GM10266 (cell line): ENCODE measurements at regions not wholly inside any gene's neighbourhood (a gene's known extent, or its start where the extent isn't known, plus 50 kb on each side); places are given as distances from the start of the nearest gene placed in this dataset.

Experiments used
- DNase-seq: peaks from one replicate; pipeline ENCODE4 v3.0.0; 2012; ENCODE audit errors: extremely low spot score
- TF ChIP-seq, protein P1 (sequence below): IDR thresholded peaks from 2 replicates; pipeline ENCODE4 v1.5.1; 2012; ENCODE audit warnings: mild to moderate bottlenecking, low read depth; ENCODE audit not compliant: control insufficient read depth, insufficient read depth; ENCODE audit errors: missing control alignments

DNA sequence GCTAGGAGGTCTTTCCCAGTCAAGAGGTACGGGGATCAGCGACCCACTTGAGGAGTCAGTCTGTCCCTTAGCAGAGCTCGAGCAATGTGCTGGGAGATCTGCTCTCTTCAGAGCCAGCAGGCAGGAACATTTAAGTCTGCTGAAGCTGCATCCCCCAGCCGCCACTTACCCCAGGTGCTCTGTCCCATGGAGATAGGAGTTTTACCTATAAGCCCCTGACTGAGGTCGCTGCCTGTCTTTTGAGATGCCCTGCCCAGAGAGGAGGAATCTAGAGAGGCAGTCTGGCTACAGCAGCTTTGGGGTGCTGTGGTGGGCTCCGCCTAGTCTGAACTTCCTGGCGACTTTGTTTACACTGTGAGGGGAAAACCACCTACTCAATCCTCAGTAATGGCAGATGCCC lies 874.9 kb upstream of the FLRT2 start:
- TF ChIP-seq, protein P1, sequence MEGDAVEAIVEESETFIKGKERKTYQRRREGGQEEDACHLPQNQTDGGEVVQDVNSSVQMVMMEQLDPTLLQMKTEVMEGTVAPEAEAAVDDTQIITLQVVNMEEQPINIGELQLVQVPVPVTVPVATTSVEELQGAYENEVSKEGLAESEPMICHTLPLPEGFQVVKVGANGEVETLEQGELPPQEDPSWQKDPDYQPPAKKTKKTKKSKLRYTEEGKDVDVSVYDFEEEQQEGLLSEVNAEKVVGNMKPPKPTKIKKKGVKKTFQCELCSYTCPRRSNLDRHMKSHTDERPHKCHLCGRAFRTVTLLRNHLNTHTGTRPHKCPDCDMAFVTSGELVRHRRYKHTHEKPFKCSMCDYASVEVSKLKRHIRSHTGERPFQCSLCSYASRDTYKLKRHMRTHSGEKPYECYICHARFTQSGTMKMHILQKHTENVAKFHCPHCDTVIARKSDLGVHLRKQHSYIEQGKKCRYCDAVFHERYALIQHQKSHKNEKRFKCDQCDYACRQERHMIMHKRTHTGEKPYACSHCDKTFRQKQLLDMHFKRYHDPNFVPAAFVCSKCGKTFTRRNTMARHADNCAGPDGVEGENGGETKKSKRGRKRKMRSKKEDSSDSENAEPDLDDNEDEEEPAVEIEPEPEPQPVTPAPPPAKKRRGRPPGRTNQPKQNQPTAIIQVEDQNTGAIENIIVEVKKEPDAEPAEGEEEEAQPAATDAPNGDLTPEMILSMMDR = no peak
- no peak for DNase-seq

DNA sequence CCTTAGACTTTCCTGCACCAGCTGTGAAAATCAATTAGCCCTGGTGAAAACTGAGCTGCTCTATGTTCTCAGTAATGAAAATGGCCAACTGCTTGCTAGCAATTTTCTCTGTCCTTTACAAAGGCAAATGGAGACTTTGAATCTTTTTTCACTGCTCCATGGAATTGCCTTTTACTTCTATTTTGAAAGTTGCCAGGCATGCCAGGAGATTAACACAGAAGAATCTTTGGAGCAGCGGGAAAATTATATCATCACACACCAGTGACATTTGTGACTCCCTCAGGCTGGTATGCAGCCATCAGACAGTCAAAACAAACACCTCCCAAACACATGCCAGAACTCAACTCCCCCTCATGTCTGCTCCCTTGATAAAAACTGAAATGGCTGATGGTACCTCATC lies 872.0 kb upstream of the FLRT2 start:
- TF ChIP-seq, protein P1 = no peak
- no peak for DNase-seq

GRCh38 chr14:84670796-84671195 lies 859.1 kb upstream of the FLRT2 start:
- no peak for DNase-seq
- TF ChIP-seq, protein P1 = no peak

- DNase-seq = no peak
- TF ChIP-seq, protein P1 = no peak
Measured at GRCh38 chr14:84671776-84672175, 858.2 kb upstream of the FLRT2 start.

GRCh38 chr14:84674636-84675035 lies 855.3 kb upstream of the FLRT2 start:
- DNase-seq = no peak
- TF ChIP-seq, protein P1 = no peak

GRCh38 chr14:84686550-84686949 lies 843.4 kb upstream of the FLRT2 start:
- DNase-seq = no peak
- TF ChIP-seq, protein P1 = no peak

DNA sequence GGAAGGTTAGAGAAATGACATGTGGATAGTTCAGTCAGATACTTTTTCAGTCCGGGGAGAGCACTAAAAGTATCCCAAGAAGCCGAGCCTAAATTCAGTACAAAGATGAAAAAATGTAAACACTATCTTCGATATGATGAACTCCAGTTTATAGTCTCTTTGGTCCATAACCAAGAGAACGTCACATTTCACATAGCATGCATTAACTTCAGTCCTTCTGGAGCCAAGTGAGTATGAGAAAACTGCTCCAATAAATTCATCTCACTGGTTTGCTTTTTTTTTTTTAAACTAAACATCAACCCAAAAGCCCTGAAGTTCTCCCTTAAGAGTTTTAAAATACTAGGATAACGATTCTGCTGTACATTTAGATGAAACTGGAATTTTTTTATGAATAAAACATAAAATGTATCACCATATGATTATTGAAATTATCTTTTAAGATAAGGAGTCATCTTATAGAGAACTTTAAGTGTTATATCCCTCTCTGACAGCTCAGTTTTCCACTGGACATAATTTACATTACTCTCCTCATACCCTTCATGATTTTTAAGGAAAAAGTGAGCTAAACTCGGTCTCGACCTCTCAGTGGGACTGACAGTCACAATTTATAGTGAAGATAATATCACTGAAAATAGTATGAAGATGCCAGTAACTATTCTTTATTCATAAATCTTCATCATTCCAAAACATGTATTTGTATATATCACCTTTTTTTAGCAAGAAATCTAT lies 841.5 kb upstream of the FLRT2 start:
- DNase-seq = no peak
- TF ChIP-seq, protein P1 = no peak
